ENCODE measurements at regions not wholly inside any gene's neighbourhood (a gene's known extent, or its start where the extent isn't known, plus 50 kb on each side); places are given as distances from the start of the nearest gene placed in this dataset.

DNA sequence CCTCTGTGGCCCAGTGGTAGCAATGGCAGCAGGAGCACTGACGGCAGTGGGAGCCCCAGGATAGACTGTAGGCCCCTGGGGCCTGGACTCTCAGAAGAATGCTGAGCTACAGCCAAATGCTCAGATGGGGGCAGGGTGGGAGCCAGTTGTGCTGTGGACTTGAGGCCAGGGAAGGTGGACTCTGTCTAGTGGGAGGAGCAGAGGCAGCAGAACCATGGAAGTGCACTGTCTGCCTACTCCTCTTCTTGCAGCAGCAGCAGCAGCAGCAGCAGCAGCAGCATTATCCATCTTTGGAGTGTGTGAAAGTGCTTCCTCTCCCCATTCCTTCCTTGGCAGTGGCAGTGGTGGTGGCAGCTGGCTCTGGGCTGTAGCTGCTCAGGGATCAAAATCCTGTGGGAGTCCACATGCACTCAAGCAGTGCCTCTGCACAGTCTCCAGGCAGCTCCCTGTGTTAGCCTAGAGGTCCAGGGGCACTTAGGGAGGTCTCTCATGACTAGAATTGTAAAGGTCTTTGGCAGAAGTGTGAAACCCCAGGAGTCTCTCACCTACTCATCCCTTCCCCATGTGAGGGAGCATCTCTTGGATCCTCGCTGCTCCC is 917.9 kb upstream of the B3GALT2 start:
- DNase-seq (ENCODE audit: insufficient read length, low spot score, missing footprints) = no peak
- peaks cover 3% of the 10 kb centered on the region for H3K9me3 ChIP-seq (ENCODE audit: low read depth, low read length)
- no peaks in the 10 kb centered on the region for H3K27me3 ChIP-seq (ENCODE audit: insufficient read depth, low read length)
- H3K4me3 ChIP-seq (ENCODE audit: insufficient read depth, low read length) = no peak overlapping the region
- TF ChIP-seq, protein P1, sequence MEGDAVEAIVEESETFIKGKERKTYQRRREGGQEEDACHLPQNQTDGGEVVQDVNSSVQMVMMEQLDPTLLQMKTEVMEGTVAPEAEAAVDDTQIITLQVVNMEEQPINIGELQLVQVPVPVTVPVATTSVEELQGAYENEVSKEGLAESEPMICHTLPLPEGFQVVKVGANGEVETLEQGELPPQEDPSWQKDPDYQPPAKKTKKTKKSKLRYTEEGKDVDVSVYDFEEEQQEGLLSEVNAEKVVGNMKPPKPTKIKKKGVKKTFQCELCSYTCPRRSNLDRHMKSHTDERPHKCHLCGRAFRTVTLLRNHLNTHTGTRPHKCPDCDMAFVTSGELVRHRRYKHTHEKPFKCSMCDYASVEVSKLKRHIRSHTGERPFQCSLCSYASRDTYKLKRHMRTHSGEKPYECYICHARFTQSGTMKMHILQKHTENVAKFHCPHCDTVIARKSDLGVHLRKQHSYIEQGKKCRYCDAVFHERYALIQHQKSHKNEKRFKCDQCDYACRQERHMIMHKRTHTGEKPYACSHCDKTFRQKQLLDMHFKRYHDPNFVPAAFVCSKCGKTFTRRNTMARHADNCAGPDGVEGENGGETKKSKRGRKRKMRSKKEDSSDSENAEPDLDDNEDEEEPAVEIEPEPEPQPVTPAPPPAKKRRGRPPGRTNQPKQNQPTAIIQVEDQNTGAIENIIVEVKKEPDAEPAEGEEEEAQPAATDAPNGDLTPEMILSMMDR (IDR thresholded peaks at IDR 0.05; ENCODE audit: extremely low read depth, low read depth, low read length) = no peak
- H2AFZ ChIP-seq (ENCODE audit: low read length) = no peak overlapping the region
- H3K79me2 ChIP-seq (ENCODE audit: insufficient read depth, low read length) = no peaks in the 10 kb centered on the region
- H3K36me3 ChIP-seq (ENCODE audit: insufficient read depth, low read length) = no peaks in the 10 kb centered on the region
- no peaks in the 10 kb centered on the region for H3K4me1 ChIP-seq (ENCODE audit: insufficient read depth, low read length)
- no peak overlapping the region for H3K4me2 ChIP-seq (ENCODE audit: insufficient read depth, low read length)
- no peaks in the 10 kb centered on the region for H4K20me1 ChIP-seq (ENCODE audit: insufficient read depth, low read length)
- no peak overlapping the region for H3K27ac ChIP-seq (ENCODE audit: low read depth, low read length)

DNA sequence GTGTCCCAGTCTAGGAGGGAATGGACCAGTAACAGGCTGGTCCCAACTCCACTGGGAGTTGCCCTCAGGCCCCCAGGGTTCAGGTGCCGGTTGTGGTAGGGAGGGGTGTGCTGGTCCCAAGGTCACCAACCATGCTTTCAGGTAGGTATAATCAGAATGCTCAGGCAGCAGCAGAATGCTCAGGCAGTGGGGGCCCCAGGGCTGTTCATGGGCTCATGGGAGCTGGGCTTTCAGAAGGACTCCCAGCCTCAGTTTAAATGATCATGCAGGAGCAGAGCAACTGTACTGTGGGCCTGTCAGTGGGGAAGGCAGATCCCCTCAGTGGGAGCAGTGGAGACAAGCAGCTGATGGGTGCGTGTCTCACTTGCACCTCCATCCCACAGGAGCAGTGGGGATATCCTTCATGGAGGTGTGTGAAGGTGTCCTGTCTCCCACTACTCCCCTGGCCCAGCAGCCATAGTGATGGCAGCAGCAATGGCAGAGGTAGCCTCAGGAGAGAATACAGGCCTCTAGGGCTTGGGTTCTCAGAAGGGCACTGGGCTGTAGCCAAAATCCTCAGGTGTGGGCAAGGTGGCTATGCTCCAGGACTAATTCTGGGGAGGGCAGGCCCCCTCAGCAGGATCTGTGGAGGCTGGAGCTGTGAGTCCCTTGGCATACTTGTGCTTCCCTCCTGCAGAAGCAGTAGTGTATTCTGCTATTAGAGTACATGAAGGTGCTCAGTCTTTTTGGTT is 917.3 kb upstream of the B3GALT2 start:
- Histone ChIP-seq H2AFZ (ENCODE audit: low read length) (no peak overlapping the region), H4K20me1 (ENCODE audit: insufficient read depth, low read length) (no peaks in the 10 kb centered on the region), H3K36me3 (ENCODE audit: insufficient read depth, low read length) (no peaks in the 10 kb centered on the region), H3K79me2 (ENCODE audit: insufficient read depth, low read length) (no peaks in the 10 kb centered on the region), H3K27me3 (ENCODE audit: insufficient read depth, low read length) (no peaks in the 10 kb centered on the region), H3K4me3 (ENCODE audit: insufficient read depth, low read length) (no peak overlapping the region), H3K27ac (ENCODE audit: low read depth, low read length) (no peak overlapping the region), H3K4me1 (ENCODE audit: insufficient read depth, low read length) (no peaks in the 10 kb centered on the region), H3K9me3 (ENCODE audit: low read depth, low read length) (peaks cover 3% of the 10 kb centered on the region), H3K4me2 (ENCODE audit: insufficient read depth, low read length) (no peak overlapping the region)
- no peak for DNase-seq (ENCODE audit: insufficient read length, low spot score, missing footprints)
- TF ChIP-seq, protein P1 (IDR thresholded peaks at IDR 0.05; ENCODE audit: extremely low read depth, low read depth, low read length) = no peak

DNA sequence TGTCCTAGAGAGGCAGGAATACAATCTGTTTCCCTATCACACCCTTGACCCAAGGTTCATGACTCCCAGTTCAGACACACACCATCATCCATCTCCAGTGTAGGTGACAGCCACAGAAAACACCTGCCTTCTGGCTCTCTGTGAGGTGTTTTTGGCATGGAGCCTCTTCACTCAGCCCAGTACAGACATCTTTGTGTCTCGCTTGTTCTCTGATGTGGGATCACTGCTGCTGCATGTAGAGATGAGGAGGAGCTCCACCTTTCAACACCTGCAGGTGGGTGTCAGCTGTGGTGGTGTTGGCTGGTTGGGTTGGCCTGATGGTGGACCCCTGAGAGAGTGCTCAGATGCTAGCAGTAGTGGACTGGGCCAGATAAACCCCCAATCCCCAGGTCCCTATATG is 916.7 kb upstream of the B3GALT2 start:
- Histone ChIP-seq H2AFZ (ENCODE audit: low read length) (no peak overlapping the region), H3K79me2 (ENCODE audit: insufficient read depth, low read length) (no peaks in the 10 kb centered on the region)

DNA sequence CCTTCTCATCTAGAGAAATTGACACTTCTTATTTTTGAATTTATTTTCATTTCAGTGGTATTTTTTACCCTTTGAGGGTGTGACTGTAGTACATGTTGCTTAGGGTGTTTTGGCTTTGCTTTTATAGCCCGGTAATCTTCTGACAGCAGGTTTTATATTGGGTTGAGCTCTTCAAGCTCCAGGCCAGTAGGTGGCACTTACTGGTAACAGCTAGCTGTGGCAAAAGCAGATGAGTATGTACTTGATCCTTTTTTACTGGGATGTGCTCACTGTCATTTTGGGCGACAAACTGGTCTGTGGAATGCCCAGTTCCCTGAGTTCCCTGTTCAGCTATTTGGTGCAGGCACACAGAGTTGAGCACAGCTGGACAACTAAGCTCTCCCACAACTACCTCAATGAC is 916.2 kb upstream of the B3GALT2 start:
- H3K27me3 ChIP-seq (ENCODE audit: insufficient read depth, low read length) = no peaks in the 10 kb centered on the region
- H3K4me3 ChIP-seq (ENCODE audit: insufficient read depth, low read length) = no peak overlapping the region
- no peak overlapping the region for H3K4me2 ChIP-seq (ENCODE audit: insufficient read depth, low read length)
- no peak overlapping the region for H2AFZ ChIP-seq (ENCODE audit: low read length)
- H3K79me2 ChIP-seq (ENCODE audit: insufficient read depth, low read length) = no peaks in the 10 kb centered on the region
- H3K9me3 ChIP-seq (ENCODE audit: low read depth, low read length) = peaks cover 3% of the 10 kb centered on the region
- no peak overlapping the region for H3K27ac ChIP-seq (ENCODE audit: low read depth, low read length)
- no peaks in the 10 kb centered on the region for H3K36me3 ChIP-seq (ENCODE audit: insufficient read depth, low read length)
- DNase-seq (ENCODE audit: insufficient read length, low spot score, missing footprints) = no peak
- no peaks in the 10 kb centered on the region for H3K4me1 ChIP-seq (ENCODE audit: insufficient read depth, low read length)
- H4K20me1 ChIP-seq (ENCODE audit: insufficient read depth, low read length) = no peaks in the 10 kb centered on the region
- TF ChIP-seq, protein P1 (IDR thresholded peaks at IDR 0.05; ENCODE audit: extremely low read depth, low read depth, low read length) = no peak

More for the DNA sequence above, 916.7 kb upstream of the B3GALT2 start:
- Histone ChIP-seq H3K4me3 (ENCODE audit: insufficient read depth, low read length) (no peak overlapping the region), H3K27me3 (ENCODE audit: insufficient read depth, low read length) (no peaks in the 10 kb centered on the region), H3K36me3 (ENCODE audit: insufficient read depth, low read length) (no peaks in the 10 kb centered on the region), H3K4me2 (ENCODE audit: insufficient read depth, low read length) (no peak overlapping the region), H3K27ac (ENCODE audit: low read depth, low read length) (no peak overlapping the region), H3K4me1 (ENCODE audit: insufficient read depth, low read length) (no peaks in the 10 kb centered on the region), H4K20me1 (ENCODE audit: insufficient read depth, low read length) (no peaks in the 10 kb centered on the region), H3K9me3 (ENCODE audit: low read depth, low read length) (peaks cover 3% of the 10 kb centered on the region)
- TF ChIP-seq, protein P1 (IDR thresholded peaks at IDR 0.05; ENCODE audit: extremely low read depth, low read depth, low read length) = no peak
- DNase-seq (ENCODE audit: insufficient read length, low spot score, missing footprints) = no peak

Data from osteoblast (primary cell).